KMS-11 (cell line): ENCODE measurements at regions not wholly inside any gene's neighbourhood (a gene's known extent, or its start where the extent isn't known, plus 50 kb on each side); places are given as distances from the start of the nearest gene placed in this dataset.
A peak's percentile ranks its signal among the peaks of the same experiment; 100 is the strongest.
"Not testable (repeated sequence)": the region's sequence is repeated elsewhere in the genome, so short reads cannot be mapped to it uniquely, and the experiment has no call there.

Experiments
- H2AFZ ChIP-seq: fragments of 200-600 bp; sonication (generic); 2 replicates; pipeline ENCODE4 v1.6.1; 2016; ENCODE audit warnings: antibody characterized with exemption, mixed run types, low read depth
- H3K27ac ChIP-seq: fragments of 200-600 bp; sonication (generic); 2 replicates; pipeline ENCODE4 v1.6.1; 2016; ENCODE audit warnings: mild to moderate bottlenecking, mixed run types
- H3K27me3 ChIP-seq: fragments of 200-600 bp; sonication (generic); 2 replicates; pipeline ENCODE4 v1.6.1; 2017; ENCODE audit warnings: mild to moderate bottlenecking, low read depth, mixed run types, moderate library complexity; ENCODE audit not compliant: insufficient read depth
- H3K36me3 ChIP-seq: fragments of 200-600 bp; sonication (generic); 2 replicates; pipeline ENCODE4 v1.6.1; 2017; ENCODE audit warnings: mild to moderate bottlenecking, mixed run types; ENCODE audit not compliant: insufficient read depth
- H3K4me1 ChIP-seq: fragments of 200-600 bp; sonication (generic); 2 replicates; pipeline ENCODE4 v1.6.1; 2016; ENCODE audit warnings: mild to moderate bottlenecking, low read depth, mixed run types; ENCODE audit not compliant: poor library complexity, severe bottlenecking
- H3K4me2 ChIP-seq: fragments of 200-600 bp; sonication (generic); 2 replicates; pipeline ENCODE4 v1.7.0; 2016; ENCODE audit warnings: mild to moderate bottlenecking, mixed run types
- H3K4me3 ChIP-seq: fragments of 200-600 bp; sonication (generic); IDR thresholded peaks from 2 replicates; pipeline ENCODE4 v1.6.1; 2017; ENCODE audit warnings: low read depth, low read length, mixed read lengths; ENCODE audit not compliant: insufficient read depth
- H3K79me2 ChIP-seq: fragments of 200-600 bp; sonication (generic); 2 replicates; pipeline ENCODE4 v1.6.1; 2016; ENCODE audit warnings: low read depth, mixed run types; ENCODE audit not compliant: insufficient read depth
- H3K9ac ChIP-seq: fragments of 200-600 bp; sonication (generic); 2 replicates; pipeline ENCODE4 v1.6.1; 2016; ENCODE audit warnings: mild to moderate bottlenecking, mixed run types
- H4K20me1 ChIP-seq: fragments of 200-600 bp; sonication (generic); 2 replicates; pipeline ENCODE4 v1.6.1; 2016; ENCODE audit warnings: mild to moderate bottlenecking, mixed run types; ENCODE audit not compliant: insufficient read depth

DNA sequence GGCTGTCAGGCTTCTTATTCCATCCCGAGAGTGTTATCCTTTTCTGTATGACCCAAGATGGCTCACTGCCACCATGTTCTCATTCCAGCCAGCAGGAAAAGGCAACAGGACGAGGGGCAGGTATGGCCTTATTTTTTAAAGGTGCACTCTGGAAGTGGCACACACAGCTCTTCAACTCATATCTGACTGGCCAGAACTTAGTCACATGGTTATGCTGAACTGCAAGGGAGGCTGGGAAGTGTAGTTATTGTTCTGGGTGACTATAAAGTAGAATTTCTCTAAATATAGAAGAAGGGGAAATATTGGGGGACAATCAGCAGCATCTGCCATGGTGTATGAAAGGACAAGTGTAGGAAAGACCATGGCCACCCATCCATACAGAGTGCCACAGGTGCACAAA is 107.6 kb downstream of the SRGAP2 start:
- not testable (repeated sequence) for H3K4me1 ChIP-seq

DNA sequence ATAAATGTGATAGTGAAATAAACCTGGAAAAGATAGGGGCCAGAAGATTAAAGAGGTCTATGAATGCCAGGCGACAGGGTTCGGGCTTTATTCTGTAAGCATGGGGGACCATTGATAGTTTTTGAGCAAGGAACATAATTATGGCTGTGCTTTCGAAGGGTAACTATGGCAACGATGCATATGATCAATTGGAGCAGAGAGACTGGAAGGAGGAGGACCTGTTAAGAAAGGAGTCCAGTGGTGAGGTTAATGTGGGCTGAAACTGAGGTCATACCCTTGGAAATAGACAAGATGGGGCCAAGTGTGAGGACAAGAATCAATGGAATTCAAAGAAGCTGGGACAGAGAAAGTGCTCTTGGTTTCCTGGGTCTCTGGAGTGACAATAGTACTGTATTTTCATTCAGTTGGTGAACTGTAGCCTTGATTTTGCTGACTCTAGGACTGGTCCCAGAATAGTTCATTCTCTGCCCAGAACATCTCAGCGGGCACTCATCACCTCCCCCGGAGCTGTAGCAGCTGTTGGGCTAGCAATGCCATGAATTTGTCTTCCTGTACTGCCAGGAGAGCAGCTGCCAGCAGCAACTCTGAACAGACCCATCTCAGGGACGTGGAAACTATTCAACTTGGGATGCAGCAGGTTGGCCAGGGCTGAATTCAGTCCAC is 108.4 kb downstream of the SRGAP2 start:
- not testable (repeated sequence) for H3K27ac ChIP-seq, H3K4me2 ChIP-seq, H3K79me2 ChIP-seq, H4K20me1 ChIP-seq, H2AFZ ChIP-seq, H3K4me1 ChIP-seq, H3K27me3 ChIP-seq, H3K4me3 ChIP-seq, H3K36me3 ChIP-seq, H3K9ac ChIP-seq

More for the DNA sequence above, 107.6 kb downstream of the SRGAP2 start:
- H3K27me3 ChIP-seq, H3K79me2 ChIP-seq, H3K36me3 ChIP-seq, H2AFZ ChIP-seq, H3K27ac ChIP-seq, H3K4me2 ChIP-seq, H3K9ac ChIP-seq, H4K20me1 ChIP-seq, H3K4me3 ChIP-seq: not testable (repeated sequence)

DNA sequence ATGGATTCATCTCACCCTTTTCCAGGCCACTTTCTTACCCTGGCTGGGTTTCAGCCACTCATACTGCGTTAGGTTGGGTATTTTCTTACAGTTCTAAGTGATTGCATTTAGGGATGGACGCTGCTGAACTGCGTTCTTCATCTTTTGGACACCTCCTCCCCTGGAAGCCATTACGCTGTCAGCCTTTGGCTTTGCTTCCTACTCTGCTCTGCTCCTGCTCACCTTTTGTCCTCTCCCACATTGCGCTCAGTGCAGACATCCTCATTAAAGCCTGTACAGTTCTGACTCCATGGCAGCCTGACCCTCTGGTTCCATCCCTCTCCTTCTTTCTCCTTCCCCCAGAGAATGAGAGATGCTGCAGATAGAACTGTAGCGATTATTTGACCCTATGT is 108.9 kb downstream of the SRGAP2 start:
- not testable (repeated sequence) for H2AFZ ChIP-seq, H3K4me3 ChIP-seq, H4K20me1 ChIP-seq, H3K4me2 ChIP-seq, H3K4me1 ChIP-seq, H3K27me3 ChIP-seq, H3K9ac ChIP-seq, H3K36me3 ChIP-seq, H3K79me2 ChIP-seq, H3K27ac ChIP-seq

DNA sequence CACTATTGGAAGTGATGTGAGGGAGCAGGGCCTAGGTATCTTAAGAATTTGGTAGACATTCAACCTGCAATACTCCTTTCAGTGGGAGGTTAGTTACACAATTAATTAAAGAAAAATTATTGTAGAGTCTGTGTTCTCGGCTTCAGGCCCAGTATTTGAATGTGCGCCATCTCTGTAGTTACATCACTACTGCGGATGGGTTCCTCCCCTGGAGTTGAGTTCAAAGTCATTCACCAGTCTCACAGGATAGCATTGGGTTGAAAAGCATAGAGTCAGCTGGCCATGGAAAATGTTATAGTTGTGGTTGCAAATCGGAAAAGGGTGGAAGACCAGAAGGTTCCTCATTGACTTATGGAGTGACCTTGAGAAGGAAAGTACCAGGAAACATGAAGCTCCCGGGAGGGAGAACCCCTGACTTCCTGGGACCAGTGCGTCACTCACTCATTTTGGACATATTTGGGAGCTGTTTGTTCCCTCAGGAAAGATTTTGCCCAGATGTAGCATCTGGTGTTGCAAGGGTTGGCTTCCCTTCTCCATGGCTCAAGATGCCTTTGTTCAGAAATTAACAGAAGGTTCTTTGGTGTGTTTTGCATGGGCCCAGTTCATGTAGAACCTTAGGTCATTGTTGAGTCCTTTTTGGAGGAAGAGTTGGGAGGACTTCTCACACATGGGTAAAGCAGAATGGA is 111.8 kb downstream of the SRGAP2 start:
- H3K27me3 ChIP-seq, H3K4me3 ChIP-seq, H3K36me3 ChIP-seq, H3K4me2 ChIP-seq, H3K79me2 ChIP-seq, H3K9ac ChIP-seq, H4K20me1 ChIP-seq, H3K27ac ChIP-seq, H2AFZ ChIP-seq: not testable (repeated sequence)
- peaks cover 23% of the 10 kb centered on the region for H3K4me1 ChIP-seq

DNA sequence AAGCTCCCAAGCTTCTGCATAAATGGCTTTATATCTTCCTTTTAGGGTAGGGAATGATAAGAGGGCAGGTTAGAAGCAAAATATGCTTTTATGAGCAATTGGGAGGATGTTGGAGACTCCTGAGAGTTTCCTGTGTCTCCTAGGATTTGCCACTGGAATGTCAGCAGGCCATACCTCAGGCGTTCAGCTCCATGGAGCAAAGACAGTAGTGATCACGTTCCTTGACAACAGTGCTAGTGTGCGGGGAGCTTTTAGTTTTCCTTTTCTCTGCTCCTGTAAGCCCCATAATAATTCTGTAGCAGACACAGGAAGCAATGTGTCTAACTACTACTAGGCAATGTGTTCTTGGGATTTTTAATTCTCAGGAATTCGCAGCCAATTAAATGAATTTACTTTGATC is 113.6 kb downstream of the SRGAP2 start:
- not testable (repeated sequence) for H3K9ac ChIP-seq, H3K27me3 ChIP-seq, H3K36me3 ChIP-seq, H2AFZ ChIP-seq, H3K4me2 ChIP-seq, H3K4me3 ChIP-seq, H3K27ac ChIP-seq, H3K79me2 ChIP-seq, H4K20me1 ChIP-seq
- peaks cover 19% of the 10 kb centered on the region for H3K4me1 ChIP-seq

DNA sequence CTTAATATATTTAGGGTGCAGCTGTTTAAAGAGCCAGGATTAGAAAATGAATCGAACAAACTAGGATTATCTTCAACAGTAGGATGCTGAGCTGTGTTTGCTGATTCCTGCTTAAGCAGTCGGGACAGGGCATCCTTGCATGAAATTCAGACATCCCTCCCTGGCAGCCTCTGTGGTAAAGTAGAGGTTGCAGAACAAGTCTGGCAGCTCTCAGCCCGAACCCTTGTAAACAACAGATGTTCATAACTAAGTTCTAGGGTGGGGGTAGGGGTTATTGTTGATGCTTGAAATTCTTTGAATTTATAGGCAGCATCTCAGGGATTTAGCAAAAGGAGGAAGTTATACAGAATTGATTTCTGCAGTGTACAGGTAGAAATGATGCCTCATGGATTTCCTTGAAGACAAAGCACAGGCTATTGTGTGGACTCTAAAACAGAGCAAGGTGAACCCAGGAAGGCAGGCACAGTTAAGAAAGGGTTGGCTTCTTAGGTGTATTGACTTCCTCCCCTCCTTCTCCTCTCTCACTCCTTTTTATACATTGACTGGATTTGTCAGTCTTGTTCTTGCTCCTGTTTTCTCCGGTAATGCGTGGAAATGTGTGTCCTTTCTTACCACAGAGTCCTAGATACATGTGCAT is 114.7 kb downstream of the SRGAP2 start:
- not testable (repeated sequence) for H3K4me3 ChIP-seq, H2AFZ ChIP-seq, H4K20me1 ChIP-seq, H3K9ac ChIP-seq, H3K27me3 ChIP-seq, H3K79me2 ChIP-seq, H3K36me3 ChIP-seq
- H3K27ac ChIP-seq, result peak overlapping the region; percentile 45; the same call in 1 of the 2 replicates
- H3K4me2 ChIP-seq, result peak overlapping the region; percentile 60
- H3K4me1 ChIP-seq, result peaks cover 19% of the 10 kb centered on the region

DNA sequence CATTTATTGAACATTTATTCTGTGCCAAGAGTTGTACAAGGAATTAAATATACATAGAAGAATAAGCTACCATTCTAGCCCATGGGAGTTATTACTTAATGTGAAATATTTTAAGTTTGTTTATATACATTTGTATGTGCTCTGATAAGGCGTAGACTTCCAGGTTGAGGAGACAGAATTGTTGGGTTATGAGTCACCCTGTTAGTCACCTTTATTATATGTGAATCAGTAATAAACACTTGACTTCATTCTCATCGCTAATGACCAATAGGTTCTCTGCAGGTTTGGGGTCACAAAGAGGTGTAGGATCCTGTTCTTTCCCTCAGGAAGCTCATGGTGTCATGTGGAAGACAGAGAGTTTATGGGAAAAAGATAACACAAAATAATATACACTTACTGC is 116.9 kb downstream of the SRGAP2 start:
- H3K27me3 ChIP-seq, H3K4me2 ChIP-seq, H3K36me3 ChIP-seq, H3K4me3 ChIP-seq, H2AFZ ChIP-seq, H3K9ac ChIP-seq, H3K79me2 ChIP-seq, H3K27ac ChIP-seq, H4K20me1 ChIP-seq: not testable (repeated sequence)
- peaks cover 15% of the 10 kb centered on the region for H3K4me1 ChIP-seq

DNA sequence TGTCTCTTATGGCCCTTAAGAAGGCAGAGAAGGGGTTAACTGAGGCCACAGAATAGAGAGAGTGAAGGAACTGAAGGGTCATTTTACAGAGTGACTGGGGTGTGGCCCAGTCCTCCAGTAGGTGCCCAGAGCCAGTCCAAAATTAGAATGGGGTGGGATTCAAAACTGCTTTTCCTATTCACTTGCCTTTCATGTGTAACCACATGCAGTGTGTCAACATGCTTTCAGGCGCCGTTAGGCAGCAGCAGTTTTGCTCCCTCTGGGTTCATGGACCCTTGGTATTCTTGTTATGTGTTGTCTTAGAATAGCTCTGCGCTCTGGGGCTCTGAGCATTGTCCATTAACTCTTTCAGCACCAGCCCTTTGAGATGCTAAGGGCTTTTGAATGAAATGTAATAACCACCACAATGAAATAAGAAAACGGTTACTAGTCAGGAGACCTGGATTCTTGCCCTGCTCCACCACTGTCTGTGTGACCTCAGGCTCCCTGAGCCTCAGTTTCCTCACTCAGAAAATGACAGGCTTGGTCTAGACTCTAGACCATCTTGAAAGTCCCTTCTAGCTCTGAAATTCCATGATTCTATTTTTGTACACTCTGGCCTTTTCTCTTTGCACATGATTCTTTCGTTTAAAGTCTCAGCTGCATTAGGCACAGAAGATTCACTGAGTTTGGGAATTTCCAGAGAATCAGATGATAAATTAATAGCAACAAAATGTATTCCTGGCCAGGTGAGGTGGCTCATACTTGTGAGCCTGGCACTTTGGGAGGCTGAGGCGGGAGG is 123.0 kb downstream of the SRGAP2 start:
- H3K36me3 ChIP-seq, H4K20me1 ChIP-seq, H3K9ac ChIP-seq, H3K79me2 ChIP-seq, H2AFZ ChIP-seq, H3K27ac ChIP-seq, H3K4me3 ChIP-seq, H3K27me3 ChIP-seq: not testable (repeated sequence)
- Histone ChIP-seq H3K4me1 (peaks cover 16% of the 10 kb centered on the region), H3K4me2 (peak overlapping the region; percentile 58)

DNA sequence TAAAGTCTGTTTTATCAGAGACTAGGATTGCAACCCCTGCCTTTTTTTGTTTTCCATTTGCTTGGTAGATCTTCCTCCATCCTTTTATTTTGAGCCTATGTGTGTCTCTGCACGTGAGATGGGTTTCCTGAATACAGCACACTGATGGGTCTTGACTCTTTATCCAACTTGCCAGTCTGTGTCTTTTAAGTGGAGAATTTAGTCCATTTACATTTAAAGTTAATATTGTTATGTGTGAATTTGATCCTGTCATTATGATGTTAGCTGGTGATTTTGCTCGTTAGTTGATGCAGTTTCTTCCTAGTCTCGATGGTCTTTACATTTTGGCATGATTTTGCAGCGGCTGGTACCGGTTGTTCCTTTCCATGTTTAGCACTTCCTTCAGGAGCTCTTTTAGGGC is 128.3 kb downstream of the SRGAP2 start:
- not testable (repeated sequence) for H2AFZ ChIP-seq, H3K9ac ChIP-seq, H3K27ac ChIP-seq, H3K36me3 ChIP-seq, H3K4me2 ChIP-seq, H3K79me2 ChIP-seq, H3K4me1 ChIP-seq, H3K4me3 ChIP-seq, H4K20me1 ChIP-seq, H3K27me3 ChIP-seq

DNA sequence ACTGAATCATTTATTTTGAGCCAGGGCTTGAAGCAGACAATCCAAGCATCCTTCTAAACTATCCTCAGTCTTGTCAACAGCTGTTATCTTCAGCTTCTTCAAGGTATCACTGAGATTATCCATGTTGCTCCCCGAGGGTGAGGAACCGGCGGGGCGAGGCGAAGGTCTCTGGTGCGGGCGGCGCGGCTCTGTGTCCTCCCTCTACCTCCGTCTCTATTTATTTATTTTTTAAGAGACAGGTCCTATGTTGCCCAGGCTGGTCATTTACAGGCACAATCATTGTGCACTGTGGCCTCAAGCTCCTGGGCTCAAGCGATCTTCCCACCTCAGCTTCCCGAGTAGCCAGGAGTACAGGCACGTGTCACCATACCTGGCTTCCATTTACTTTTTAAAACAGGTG is 130.0 kb downstream of the SRGAP2 start:
- H3K36me3 ChIP-seq, H3K79me2 ChIP-seq, H3K27ac ChIP-seq, H3K4me2 ChIP-seq, H3K4me1 ChIP-seq, H3K9ac ChIP-seq, H3K4me3 ChIP-seq, H4K20me1 ChIP-seq, H3K27me3 ChIP-seq, H2AFZ ChIP-seq: not testable (repeated sequence)
